HepG2 (cell line): ENCODE measurements at regions not wholly inside any gene's neighbourhood (a gene's known extent, or its start where the extent isn't known, plus 50 kb on each side); places are given as distances from the start of the nearest gene placed in this dataset.

Experiments
- ATAC-seq: fragments of 200-7000 bp; cut with Tn5 transposase; 3 replicates; pipeline ENCODE4 v1.9.1; 2020; ENCODE audit warnings: mild to moderate bottlenecking, moderate library complexity
- BruUV-seq: library from RNA; stranded (reverse); fragments of 400-500 nt; replicated peaks from 2 replicates; lab custom pipeline; 2021; lab: Mats Ljungman, UMichigan
- CTCF ChIA-PET: fragments of 300-600 bp; formaldehyde crosslinking; extraction: SDS; loops from one replicate; lab custom pipeline; 2021; ENCODE audit warnings: low total read pairs, inconsistent platforms, low intra/inter-chr PET ratio; lab: Yijun Ruan, JAX
- POLR2A ChIA-PET: fragments of 350-600 bp; sonication (Branson Sonifier 250); formaldehyde crosslinking; loops from one replicate; lab custom pipeline; 2020; ENCODE audit warnings: antibody characterized with exemption, inconsistent platforms; lab: Yijun Ruan, JAX
- DNase-seq: peaks from one replicate; pipeline ENCODE4 v3.0.0-alpha.2; 2015; ENCODE audit warnings: low spot score
- FAIRE-seq: peaks from 3 replicates; lab custom pipeline; 2011; peaks lifted over from hg19 to GRCh38; lab: Jason Lieb, UNC
- H2AFZ ChIP-seq: one replicate; pipeline ENCODE4 v1.6.1; 2011; ENCODE audit warnings: low read length, inconsistent platforms
- H3K27ac ChIP-seq: fragments of 300-600 bp; 3 replicates; pipeline ENCODE4 v1.8.0; 2011; ENCODE audit warnings: mixed run types, mild to moderate bottlenecking, mixed read lengths, low read length, inconsistent platforms; ENCODE audit not compliant: insufficient read depth; ENCODE audit errors: extremely low read length
- H3K27me3 ChIP-seq, 2 experiments: fragments of 200-600 bp in 1 of 2; 2 replicates in 1 of 2; 3 replicates in 1 of 2; pipeline versions ENCODE4 v1.6.0 to v1.8.0; 2011; ENCODE audit warnings: low read length in 2 of 2, mild to moderate bottlenecking in 2 of 2, moderate library complexity in 2 of 2, inconsistent platforms in 1 of 2; ENCODE audit not compliant: insufficient read depth in 2 of 2, control insufficient read depth in 1 of 2
- H3K36me3 ChIP-seq, 2 experiments: fragments of 200-600 bp in 1 of 2; replicated peaks in 1 of 2; 2 replicates in 1 of 2; 3 replicates in 1 of 2; pipeline versions ENCODE4 v1.5.1 to v1.8.0; 2011; ENCODE audit warnings: low read length in 2 of 2, inconsistent platforms in 1 of 2; ENCODE audit not compliant: insufficient read depth in 2 of 2, control insufficient read depth in 1 of 2
- H3K4me1 ChIP-seq: 2 replicates; pipeline ENCODE4 v1.5.1; 2012; ENCODE audit warnings: low read length, inconsistent platforms; ENCODE audit not compliant: insufficient read depth
- H3K4me2 ChIP-seq: 2 replicates; pipeline ENCODE4 v1.6.0; 2011; ENCODE audit warnings: low read depth, low read length, inconsistent platforms
- H3K4me3 ChIP-seq, 3 experiments: fragments of 200-600 bp in 1 of 3; sonication (generic), shearing (Covaris generic) in 1 of 3; replicated peaks in 1 of 3; 2 replicates each; pipeline ENCODE4 v1.5.1; 2011 to 2016; ENCODE audit warnings: low read length in 3 of 3, inconsistent platforms in 2 of 3, low read depth in 2 of 3, mild to moderate bottlenecking in 2 of 3, control low read depth in 1 of 3, mixed read lengths in 1 of 3; ENCODE audit not compliant: insufficient read depth in 1 of 3
- H3K79me2 ChIP-seq: one replicate; pipeline ENCODE4 v1.6.1; 2011; ENCODE audit warnings: low read length, inconsistent platforms; ENCODE audit not compliant: insufficient read depth
- H3K9ac ChIP-seq: 2 replicates; pipeline ENCODE4 v1.6.0; 2011; ENCODE audit warnings: mild to moderate bottlenecking, low read depth, low read length, inconsistent platforms; ENCODE audit not compliant: insufficient read depth
- H3K9me3 ChIP-seq: 2 replicates; pipeline ENCODE4 v1.5.1; 2012; ENCODE audit warnings: mild to moderate bottlenecking, low read length
- H4K20me1 ChIP-seq: 2 replicates; pipeline ENCODE4 v1.6.0; 2011; ENCODE audit warnings: inconsistent platforms, mild to moderate bottlenecking, low read length, moderate library complexity; ENCODE audit not compliant: insufficient read depth
- HOXA7 ChIP-seq: sonication (generic); formaldehyde crosslinking; IDR thresholded peaks from 2 replicates; pipeline ENCODE4 v1.8.1; 2022; ENCODE audit warnings: mild to moderate bottlenecking, missing genetic modification reagents, moderate library complexity
- KLF15 ChIP-seq: sonication (generic); formaldehyde crosslinking; IDR thresholded peaks from 2 replicates; pipeline ENCODE4 v1.8.1; 2023; ENCODE audit warnings: borderline replicate concordance, mild to moderate bottlenecking, inconsistent platforms, missing genetic modification reagents, mixed read lengths
- NFIC ChIP-seq: IDR thresholded peaks from 2 replicates; pipeline ENCODE4 v1.6.1; 2012; ENCODE audit warnings: mild to moderate bottlenecking, low read length, inconsistent platforms
- NR2F1 ChIP-seq, 2 experiments: fragments of 450-650 bp in 1 of 2; formaldehyde crosslinking in 1 of 2; IDR thresholded peaks; 2 replicates each; pipeline versions ENCODE4 v1.5.0 to v1.6.1; 2016 to 2020; ENCODE audit warnings: mild to moderate bottlenecking in 1 of 2, missing compliant biosample characterization in 1 of 2, missing genetic modification reagents in 1 of 2, moderate library complexity in 1 of 2
- RBAK ChIP-seq: sonication (generic); formaldehyde crosslinking; IDR thresholded peaks from 2 replicates; pipeline ENCODE4 v1.5.1; 2020; ENCODE audit warnings: mild to moderate bottlenecking, missing genetic modification reagents
- REPIN1 ChIP-seq: sonication (generic); formaldehyde crosslinking; IDR thresholded peaks from 2 replicates; pipeline ENCODE4 v1.8.0; 2022; ENCODE audit warnings: missing genetic modification reagents, low read depth, mild to moderate bottlenecking, borderline replicate concordance
- SMYD3 ChIP-seq: sonication (generic); formaldehyde crosslinking; IDR thresholded peaks from 2 replicates; pipeline ENCODE4 v1.8.1; 2023; ENCODE audit warnings: mild to moderate bottlenecking, missing genetic modification reagents
- ZKSCAN8 ChIP-seq: IDR thresholded peaks from 2 replicates; pipeline ENCODE4 v1.6.1; 2016; ENCODE audit warnings: borderline replicate concordance, missing genetic modification reagents, missing compliant biosample characterization
- ZNF264 ChIP-seq: sonication (generic); formaldehyde crosslinking; IDR thresholded peaks from 2 replicates; pipeline ENCODE4 v1.4.0; 2020; ENCODE audit warnings: missing genetic modification reagents
- ZNF292 ChIP-seq: sonication (generic); formaldehyde crosslinking; IDR thresholded peaks from 2 replicates; pipeline ENCODE4 v1.8.1; 2022; ENCODE audit warnings: mild to moderate bottlenecking, low read depth, missing genetic modification reagents, borderline replicate concordance
- ZNF44 ChIP-seq: sonication (generic); formaldehyde crosslinking; IDR thresholded peaks from 2 replicates; pipeline ENCODE4 v1.5.1; 2020; ENCODE audit warnings: mild to moderate bottlenecking, missing genetic modification reagents
- ZNF484 ChIP-seq: sonication (generic); formaldehyde crosslinking; IDR thresholded peaks from 2 replicates; pipeline ENCODE4 v1.5.1; 2020; ENCODE audit warnings: mild to moderate bottlenecking, low read depth, missing genetic modification reagents, borderline replicate concordance
- ZNF567 ChIP-seq: sonication (generic); formaldehyde crosslinking; IDR thresholded peaks from 2 replicates; pipeline ENCODE4 v1.8.1; 2023; ENCODE audit warnings: mild to moderate bottlenecking, missing genetic modification reagents, borderline replicate concordance
- ZNF782 ChIP-seq: sonication (generic); formaldehyde crosslinking; IDR thresholded peaks from 2 replicates; pipeline ENCODE4 v1.4.0; 2020; ENCODE audit warnings: missing genetic modification reagents, mild to moderate bottlenecking, borderline replicate concordance
- WGBS: methylation state at CpG from one replicate; pipeline ENCODE4 v1.1.6; 2017; ENCODE audit warnings: low lambda C conversion rate; 5-methylcytosine and 5-hydroxymethylcytosine counted together
- in situ Hi-C: cut with HindIII; loops from 2 replicates; pipeline ENCODE4 v1.10.0; 2017; ENCODE audit warnings: low pct_unique_long_range_greater_than_20kb; ENCODE audit not compliant: extremely low pct_ligation_motif_present
- intact Hi-C: fragments of 100-400 bp; cut with micrococcal nuclease; formaldehyde crosslinking; loops from one replicate; pipeline ENCODE4 v1.10.0; 2022; ENCODE audit not compliant: unreplicated experiment
- TF ChIP-seq, protein P1 (sequence below): sonication (generic); formaldehyde crosslinking; IDR thresholded peaks from 2 replicates; pipeline ENCODE4 v1.4.0; 2020; ENCODE audit warnings: mild to moderate bottlenecking, missing genetic modification reagents
- TF ChIP-seq, protein P2 (sequence below): fragments of 450-650 bp; IDR thresholded peaks from 2 replicates; pipeline ENCODE4 v1.6.1; 2017
- TF ChIP-seq, protein P3 (sequence below): sonication (generic); formaldehyde crosslinking; IDR thresholded peaks from 2 replicates; pipeline ENCODE4 v1.8.1; 2023; ENCODE audit warnings: mild to moderate bottlenecking, missing genetic modification reagents

DNA sequence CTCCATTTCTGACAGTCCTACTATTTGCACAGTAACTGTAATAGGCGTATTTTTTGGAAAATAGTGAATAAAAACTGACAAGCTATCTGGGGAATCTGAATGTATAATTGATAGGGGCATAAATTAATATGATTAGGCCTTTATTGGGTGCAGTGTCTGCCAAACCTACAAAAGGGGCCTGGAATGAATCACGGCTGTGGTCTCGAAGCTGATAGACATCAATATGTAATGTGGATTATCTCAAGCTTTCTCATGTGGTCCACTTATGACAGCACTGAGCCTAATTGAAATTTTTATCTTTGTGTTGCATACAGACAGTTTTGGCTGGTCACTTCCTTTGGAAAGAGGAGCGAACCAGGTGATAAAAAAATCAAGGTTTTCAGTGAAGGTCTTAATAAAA lies 450.4 kb downstream of the GPATCH2 start:
- no peak overlapping the region for H3K4me2 ChIP-seq
- intact Hi-C loops (loop anchor here (5.0 kb wide), 1 partner anchor 1072 kb away; no protein-coding TSS in a partner anchor), in situ Hi-C loops (no loop called here)
- TF ChIP-seq, protein P1, sequence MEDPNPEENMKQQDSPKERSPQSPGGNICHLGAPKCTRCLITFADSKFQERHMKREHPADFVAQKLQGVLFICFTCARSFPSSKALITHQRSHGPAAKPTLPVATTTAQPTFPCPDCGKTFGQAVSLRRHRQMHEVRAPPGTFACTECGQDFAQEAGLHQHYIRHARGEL (CRISPR knock-in tag) = no peak
- no peak for TF ChIP-seq ZKSCAN8 (CRISPR knock-in tag)
- no peak for TF ChIP-seq ZNF782
- no peak for TF ChIP-seq ZNF44 (CRISPR knock-in tag)
- TF ChIP-seq HOXA7 = no peak
- TF ChIP-seq NFIC = no peak
- TF ChIP-seq ZNF567 (CRISPR knock-in tag) = no peak
- no peak for TF ChIP-seq ZNF484
- TF ChIP-seq SMYD3 (CRISPR knock-in tag) = no peak
- TF ChIP-seq RBAK (CRISPR knock-in tag) = no peak
- TF ChIP-seq, protein P2, sequence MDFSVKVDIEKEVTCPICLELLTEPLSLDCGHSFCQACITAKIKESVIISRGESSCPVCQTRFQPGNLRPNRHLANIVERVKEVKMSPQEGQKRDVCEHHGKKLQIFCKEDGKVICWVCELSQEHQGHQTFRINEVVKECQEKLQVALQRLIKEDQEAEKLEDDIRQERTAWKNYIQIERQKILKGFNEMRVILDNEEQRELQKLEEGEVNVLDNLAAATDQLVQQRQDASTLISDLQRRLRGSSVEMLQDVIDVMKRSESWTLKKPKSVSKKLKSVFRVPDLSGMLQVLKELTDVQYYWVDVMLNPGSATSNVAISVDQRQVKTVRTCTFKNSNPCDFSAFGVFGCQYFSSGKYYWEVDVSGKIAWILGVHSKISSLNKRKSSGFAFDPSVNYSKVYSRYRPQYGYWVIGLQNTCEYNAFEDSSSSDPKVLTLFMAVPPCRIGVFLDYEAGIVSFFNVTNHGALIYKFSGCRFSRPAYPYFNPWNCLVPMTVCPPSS = no peak
- TF ChIP-seq KLF15 (CRISPR knock-in tag) = no peak
- TF ChIP-seq ZNF292 = no peak
- TF ChIP-seq, protein P3, sequence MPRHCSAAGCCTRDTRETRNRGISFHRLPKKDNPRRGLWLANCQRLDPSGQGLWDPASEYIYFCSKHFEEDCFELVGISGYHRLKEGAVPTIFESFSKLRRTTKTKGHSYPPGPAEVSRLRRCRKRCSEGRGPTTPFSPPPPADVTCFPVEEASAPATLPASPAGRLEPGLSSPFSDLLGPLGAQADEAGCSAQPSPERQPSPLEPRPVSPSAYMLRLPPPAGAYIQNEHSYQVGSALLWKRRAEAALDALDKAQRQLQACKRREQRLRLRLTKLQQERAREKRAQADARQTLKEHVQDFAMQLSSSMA (CRISPR knock-in tag) = no peak
- TF ChIP-seq NR2F1 (CRISPR knock-in tag; IDR thresholded peaks at IDR 0.05) = no peak
- TF ChIP-seq ZNF264 (CRISPR knock-in tag) = no peak
- no peak for TF ChIP-seq REPIN1 (CRISPR knock-in tag)
- BruUV-seq = no TSS peak
- no peak overlapping the region for H3K27ac ChIP-seq
- H3K9ac ChIP-seq = no peak overlapping the region
- no peaks in the 10 kb centered on the region for H3K36me3 ChIP-seq
- H4K20me1 ChIP-seq = no peaks in the 10 kb centered on the region
- peaks cover 5% of the 10 kb centered on the region for H3K9me3 ChIP-seq
- no peak for DNase-seq
- ATAC-seq = no peak
- under 1% methylated on average over 4 of the region's 4 CpGs for WGBS
- H3K27me3 ChIP-seq = no peaks in the 10 kb centered on the region
- CTCF ChIA-PET = no interaction called here
- H2AFZ ChIP-seq = no peak overlapping the region
- H3K79me2 ChIP-seq = no peaks in the 10 kb centered on the region
- H3K4me3 ChIP-seq = no peak overlapping the region
- POLR2A ChIA-PET = no interaction called here
- H3K4me1 ChIP-seq = no peaks in the 10 kb centered on the region
- FAIRE-seq = no peak
